HG03571 (cell line): ENCODE measurements at regions not wholly inside any gene's neighbourhood (a gene's known extent, or its start where the extent isn't known, plus 50 kb on each side); places are given as distances from the start of the nearest gene placed in this dataset.
A peak's percentile ranks its signal among the peaks of the same experiment; 100 is the strongest.
"Not testable (repeated sequence)": the region's sequence is repeated elsewhere in the genome, so short reads cannot be mapped to it uniquely, and the experiment has no call there.

Experiments
- ATAC-seq: cut with Tn5 transposase; IDR thresholded peaks from one replicate; pipeline ENCODE4 v1.9.1; 2021; ENCODE audit not compliant: unreplicated experiment

- not testable (repeated sequence) for ATAC-seq
Observed at GRCh38 chr2:76697439-76697838, 824.7 kb downstream of the LRRTM4 start.

GRCh38 chr2:76692908-76693307 is 829.3 kb downstream of the LRRTM4 start:
- ATAC-seq = no peak

- ATAC-seq = no peak
Observed at GRCh38 chr2:76688732-76689131, 833.4 kb downstream of the LRRTM4 start.

GRCh38 chr2:76687923-76688322 is 834.3 kb downstream of the LRRTM4 start:
- ATAC-seq = no peak

GRCh38 chr2:76684756-76685155 is 837.4 kb downstream of the LRRTM4 start:
- no peak for ATAC-seq

GRCh38 chr2:76679025-76679396 is 843.2 kb downstream of the LRRTM4 start:
- ATAC-seq = no peak

- ATAC-seq = no peak
Observed at GRCh38 chr2:76678383-76679024, 843.7 kb downstream of the LRRTM4 start.

GRCh38 chr2:76675212-76675611 is 847.0 kb downstream of the LRRTM4 start:
- no peak for ATAC-seq

GRCh38 chr2:76672798-76673197 is 849.4 kb downstream of the LRRTM4 start:
- no peak for ATAC-seq

- ATAC-seq = no peak
Observed at GRCh38 chr2:76669966-76670465, 852.2 kb downstream of the LRRTM4 start.

- no peak for ATAC-seq
Observed at GRCh38 chr2:76668279-76668678, 853.9 kb downstream of the LRRTM4 start.

- no peak for ATAC-seq
Observed at GRCh38 chr2:76667821-76668271, 854.3 kb downstream of the LRRTM4 start.

GRCh38 chr2:76642129-76642528 is 880.0 kb downstream of the LRRTM4 start:
- no peak for ATAC-seq

- no peak for ATAC-seq
Observed at GRCh38 chr2:76641506-76641905, 880.7 kb downstream of the LRRTM4 start.

- ATAC-seq = no peak
Observed at GRCh38 chr2:76640905-76641304, 881.3 kb downstream of the LRRTM4 start.

GRCh38 chr2:76639171-76639680 is 883.0 kb downstream of the LRRTM4 start:
- no peak for ATAC-seq

- ATAC-seq = no peak
Observed at GRCh38 chr2:76633276-76633921, 888.8 kb downstream of the LRRTM4 start.

- ATAC-seq = no peak
Observed at GRCh38 chr2:76625101-76625500, 897.1 kb downstream of the LRRTM4 start.

GRCh38 chr2:76613330-76613729 is 902.6 kb upstream of the GCFC2 start:
- no peak for ATAC-seq

- no peak for ATAC-seq
Observed at GRCh38 chr2:76612764-76613163, 902.0 kb upstream of the GCFC2 start.

- no peak for ATAC-seq
Observed at GRCh38 chr2:76610451-76610850, 899.7 kb upstream of the GCFC2 start.

- peak; percentile 93 for ATAC-seq
Observed at GRCh38 chr2:76599732-76600368, 889.1 kb upstream of the GCFC2 start.
